Thoracic aorta (tissue), 2 donors: ENCODE measurements at regions not wholly inside any gene's neighbourhood (a gene's known extent, or its start where the extent isn't known, plus 50 kb on each side); places are given as distances from the start of the nearest gene placed in this dataset.
"Not testable (repeated sequence)": the region's sequence is repeated elsewhere in the genome, so short reads cannot be mapped to it uniquely, and the experiment has no call there.

Experiments used
- ATAC-seq: fragments of 150-250 bp; one replicate; pipeline ENCODE4 v1.8.0; 2017; ENCODE audit warnings: low read depth; ENCODE audit not compliant: insufficient number of reproducible peaks, low FRiP score
- DNase-seq: peaks from one replicate; pipeline ENCODE4 v3.0.0-alpha.2; 2020; ENCODE audit warnings: low spot score
- H3K27ac ChIP-seq, 2 donors: fragments of 200-600 bp; sonication (generic); 1 replicate in 1 of 2; 2 replicates in 1 of 2; pipeline ENCODE4 v1.5.1; 2016; ENCODE audit warnings: mild to moderate bottlenecking in 2 of 2, moderate library complexity in 2 of 2
- H3K27me3 ChIP-seq: fragments of 200-600 bp; sonication (generic); replicated peaks from 2 replicates; pipeline ENCODE4 v1.6.0; 2016; ENCODE audit warnings: mild to moderate bottlenecking; ENCODE audit not compliant: insufficient read depth
- H3K36me3 ChIP-seq: fragments of 200-600 bp; sonication (generic); one replicate; pipeline ENCODE4 v1.5.1; 2016
- H3K4me1 ChIP-seq, 2 donors: fragments of 200-600 bp; sonication (generic); 1 replicate in 1 of 2; 2 replicates in 1 of 2; pipeline versions ENCODE4 v1.5.1 to v1.6.0; 2016; ENCODE audit warnings: low read depth in 2 of 2, mild to moderate bottlenecking in 1 of 2; ENCODE audit not compliant: control insufficient read depth in 1 of 2
- H3K4me3 ChIP-seq: fragments of 200-600 bp; sonication (generic); 2 replicates; pipeline ENCODE4 v1.5.1; 2016; ENCODE audit warnings: mild to moderate bottlenecking
- H3K9me3 ChIP-seq: fragments of 200-600 bp; sonication (generic); 2 replicates; pipeline ENCODE4 v1.5.1; 2016
- TF ChIP-seq, protein P1 (sequence below): fragments of 200-600 bp; sonication (generic); IDR thresholded peaks from one replicate; pipeline ENCODE4 v1.5.1; 2019; ENCODE audit warnings: antibody characterized with exemption

DNA sequence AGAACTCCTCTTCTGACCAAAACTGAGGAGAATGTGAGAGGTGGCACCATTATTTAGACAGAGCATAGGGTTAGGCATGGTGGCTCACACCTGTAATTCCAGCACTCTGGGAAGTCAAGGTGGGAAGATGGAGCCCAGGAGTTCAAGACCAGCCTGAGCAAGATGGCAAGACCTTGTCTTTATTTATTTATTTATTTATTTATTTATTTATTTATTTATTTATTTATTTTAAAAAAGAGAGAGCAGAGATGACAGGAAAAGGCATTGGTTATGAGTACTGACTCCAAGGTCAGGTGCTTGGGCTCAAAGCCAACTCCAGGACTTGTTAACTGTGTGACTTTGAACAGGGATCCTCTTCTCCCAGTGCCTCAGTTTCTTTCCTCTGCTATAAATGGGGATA is 217.7 kb downstream of the MEX3B start:
- TF ChIP-seq, protein P1, sequence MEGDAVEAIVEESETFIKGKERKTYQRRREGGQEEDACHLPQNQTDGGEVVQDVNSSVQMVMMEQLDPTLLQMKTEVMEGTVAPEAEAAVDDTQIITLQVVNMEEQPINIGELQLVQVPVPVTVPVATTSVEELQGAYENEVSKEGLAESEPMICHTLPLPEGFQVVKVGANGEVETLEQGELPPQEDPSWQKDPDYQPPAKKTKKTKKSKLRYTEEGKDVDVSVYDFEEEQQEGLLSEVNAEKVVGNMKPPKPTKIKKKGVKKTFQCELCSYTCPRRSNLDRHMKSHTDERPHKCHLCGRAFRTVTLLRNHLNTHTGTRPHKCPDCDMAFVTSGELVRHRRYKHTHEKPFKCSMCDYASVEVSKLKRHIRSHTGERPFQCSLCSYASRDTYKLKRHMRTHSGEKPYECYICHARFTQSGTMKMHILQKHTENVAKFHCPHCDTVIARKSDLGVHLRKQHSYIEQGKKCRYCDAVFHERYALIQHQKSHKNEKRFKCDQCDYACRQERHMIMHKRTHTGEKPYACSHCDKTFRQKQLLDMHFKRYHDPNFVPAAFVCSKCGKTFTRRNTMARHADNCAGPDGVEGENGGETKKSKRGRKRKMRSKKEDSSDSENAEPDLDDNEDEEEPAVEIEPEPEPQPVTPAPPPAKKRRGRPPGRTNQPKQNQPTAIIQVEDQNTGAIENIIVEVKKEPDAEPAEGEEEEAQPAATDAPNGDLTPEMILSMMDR = no peak
- DNase-seq = no peak
- H3K27ac ChIP-seq = no peak overlapping the region
- H3K27me3 ChIP-seq = no peaks in the 10 kb centered on the region
- H3K36me3 ChIP-seq = no peaks in the 10 kb centered on the region
- H3K9me3 ChIP-seq = no peaks in the 10 kb centered on the region
- no peaks in the 10 kb centered on the region for H3K4me1 ChIP-seq
- ATAC-seq = no peak
- H3K4me3 ChIP-seq = no peak overlapping the region

DNA sequence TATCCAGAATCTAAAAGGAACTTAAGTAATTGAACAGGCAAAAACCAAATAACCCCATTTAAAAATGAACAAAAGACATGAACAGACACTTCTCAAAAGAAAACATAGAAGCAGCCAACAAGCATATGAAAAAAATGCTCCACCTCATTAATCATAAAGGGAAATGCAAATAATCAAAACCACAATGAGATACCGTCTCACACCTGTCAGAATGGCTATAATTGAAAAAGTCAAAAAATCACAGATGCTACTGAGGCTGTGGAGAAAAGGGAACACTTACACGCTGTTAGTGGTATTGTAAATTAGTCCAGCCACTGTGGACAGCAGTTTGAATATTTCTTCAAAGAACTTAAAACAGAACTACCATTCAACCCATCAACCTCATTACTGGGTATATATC is 220.7 kb downstream of the MEX3B start:
- TF ChIP-seq, protein P1 = no peak
- no peaks in the 10 kb centered on the region for H3K36me3 ChIP-seq
- no peaks in the 10 kb centered on the region for H3K27me3 ChIP-seq
- no peak overlapping the region for H3K27ac ChIP-seq
- no peaks in the 10 kb centered on the region for H3K9me3 ChIP-seq
- ATAC-seq (no peak), DNase-seq (no peak)
- no peak overlapping the region for H3K4me3 ChIP-seq
- no peaks in the 10 kb centered on the region for H3K4me1 ChIP-seq

DNA sequence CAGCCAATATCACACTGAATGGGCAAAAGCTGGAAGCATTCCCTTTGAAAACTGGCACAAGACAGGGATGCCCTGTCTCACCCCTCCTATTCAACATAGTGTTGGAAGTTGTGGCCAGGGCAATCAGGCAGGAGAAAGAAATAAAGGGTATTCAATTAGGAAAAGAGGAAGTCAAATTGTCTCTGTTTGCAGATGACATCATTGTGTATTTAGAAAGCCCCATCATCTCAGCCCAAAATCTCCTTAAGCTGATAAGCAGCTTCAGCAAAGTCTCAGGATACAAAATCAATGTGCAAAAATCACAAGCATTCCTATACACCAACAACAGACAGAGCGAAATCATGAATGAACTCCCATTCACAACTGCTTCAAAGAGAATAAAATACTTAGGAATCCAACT is 223.2 kb downstream of the MEX3B start:
- not testable (repeated sequence) for H3K27me3 ChIP-seq, H3K4me3 ChIP-seq

DNA sequence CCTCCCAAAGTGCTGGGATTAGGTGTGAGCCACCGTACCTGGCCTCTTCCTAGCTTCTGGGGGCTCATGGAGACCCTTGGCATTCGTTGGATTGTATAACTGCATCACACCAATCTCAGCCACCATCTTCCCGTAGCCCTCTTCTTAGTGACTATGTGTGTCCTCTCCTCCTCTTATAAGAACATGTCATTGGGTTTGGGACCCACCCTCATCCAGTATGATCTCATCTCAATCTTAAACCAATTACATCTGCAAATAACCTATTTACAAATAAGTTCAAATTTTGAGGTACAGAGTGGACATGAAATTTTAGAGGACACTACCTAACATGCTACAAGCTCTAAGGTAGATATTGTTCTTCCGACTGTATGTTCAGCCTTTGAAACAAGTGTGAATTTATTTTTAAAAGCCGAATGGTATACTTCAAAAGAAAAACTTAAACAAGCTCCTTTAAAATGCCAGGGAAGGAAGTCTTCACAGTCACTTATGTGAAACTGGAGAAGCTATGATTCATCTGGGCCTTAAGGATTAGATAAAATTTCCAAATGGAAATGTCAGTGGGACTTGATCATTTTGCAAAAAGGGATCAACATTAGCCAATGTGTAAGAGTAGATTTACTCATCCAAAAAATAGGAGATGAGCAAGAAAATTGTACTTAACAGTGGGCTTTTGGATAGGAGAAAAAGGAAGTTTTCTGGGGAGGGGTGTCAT is 225.7 kb downstream of the MEX3B start:
- Histone ChIP-seq H3K4me3 (no peak overlapping the region), H3K9me3 (no peaks in the 10 kb centered on the region), H3K27me3 (no peaks in the 10 kb centered on the region), H3K27ac (no peak overlapping the region), H3K4me1 (no peaks in the 10 kb centered on the region), H3K36me3 (no peaks in the 10 kb centered on the region)
- TF ChIP-seq, protein P1 = no peak
- ATAC-seq = no peak
- no peak for DNase-seq

More for the DNA sequence above, 223.2 kb downstream of the MEX3B start:
- not testable (repeated sequence) for H3K27ac ChIP-seq, H3K36me3 ChIP-seq, ATAC-seq, DNase-seq, H3K9me3 ChIP-seq, H3K4me1 ChIP-seq

DNA sequence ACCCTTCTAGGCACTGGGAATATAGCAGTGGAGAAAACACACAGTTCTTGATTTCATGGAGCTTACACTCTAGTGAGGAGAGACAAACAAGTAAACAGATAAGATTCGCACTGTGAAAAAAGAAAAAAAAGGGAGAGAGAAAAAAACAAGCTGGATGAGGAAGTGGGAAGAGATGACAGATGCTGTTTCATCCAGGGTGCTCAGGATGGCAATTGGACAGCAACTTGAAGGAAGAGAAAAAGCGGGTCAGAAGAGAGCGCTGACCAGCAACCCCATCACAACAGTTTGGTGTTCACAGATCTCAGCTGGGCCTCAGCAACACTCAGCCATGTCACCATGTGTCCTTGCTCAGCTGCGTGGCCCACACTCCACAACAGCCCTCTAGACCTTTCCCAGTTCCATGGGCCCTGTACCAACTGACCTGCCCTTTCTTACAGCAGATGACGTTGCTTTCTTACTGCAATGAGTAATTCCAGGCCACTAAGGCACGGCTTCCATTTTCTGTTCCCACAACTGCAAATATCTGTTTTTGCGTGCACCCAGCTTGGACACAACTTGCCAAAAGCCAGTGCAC is 230.8 kb downstream of the MEX3B start:
- Histone ChIP-seq H3K27me3 (no peaks in the 10 kb centered on the region), H3K27ac (no peak overlapping the region), H3K9me3 (no peaks in the 10 kb centered on the region), H3K36me3 (no peaks in the 10 kb centered on the region), H3K4me3 (no peak overlapping the region), H3K4me1 (no peaks in the 10 kb centered on the region)
- ATAC-seq = no peak
- TF ChIP-seq, protein P1 = no peak
- DNase-seq = no peak
